Activated CD8-positive, alpha-beta T cell treated with anti-CD3 and anti-CD28 coated beads for 36 hours (primary cell): ENCODE measurements at regions not wholly inside any gene's neighbourhood (a gene's known extent, or its start where the extent isn't known, plus 50 kb on each side); places are given as distances from the start of the nearest gene placed in this dataset.

Experiments
- ATAC-seq: fragments of 200-7000 bp; cut with Tn5 transposase; one replicate; pipeline ENCODE4 v1.10.0; 2021; ENCODE audit warnings: mild to moderate bottlenecking, moderate library complexity
- CTCF ChIA-PET: fragments of 350-600 bp; sonication (Branson Sonifier 250); formaldehyde crosslinking; loops from one replicate; lab custom pipeline; 2021; ENCODE audit warnings: antibody characterized with exemption; lab: Charles Lee
- POLR2A ChIA-PET: fragments of 350-600 bp; sonication (Branson Sonifier 250); formaldehyde crosslinking; loops from one replicate; lab custom pipeline; 2021; ENCODE audit warnings: antibody characterized with exemption; lab: Charles Lee
- DNase-seq: peaks from one replicate; pipeline ENCODE4 v3.0.0-alpha.2; 2020
- H3K27ac Mint-ChIP-seq: one replicate; pipeline ENCODE4 v1.8.0; 2021; ENCODE audit warnings: mild to moderate bottlenecking, mixed read lengths
- H3K27me3 Mint-ChIP-seq: one replicate; pipeline ENCODE4 v1.8.0; 2021; ENCODE audit warnings: mixed read lengths
- H3K36me3 Mint-ChIP-seq: one replicate; pipeline ENCODE4 v1.8.0; 2021; ENCODE audit warnings: low read depth, mixed read lengths
- H3K4me1 Mint-ChIP-seq: one replicate; pipeline ENCODE4 v1.8.0; 2021; ENCODE audit warnings: low read depth, mixed read lengths
- H3K4me3 Mint-ChIP-seq: one replicate; pipeline ENCODE4 v1.8.0; 2021; ENCODE audit warnings: mild to moderate bottlenecking, moderate library complexity, mixed read lengths
- H3K9me3 Mint-ChIP-seq: one replicate; pipeline ENCODE4 v1.8.0; 2021; ENCODE audit warnings: mixed read lengths
- CTCF ChIP-seq: fragments of 200-600 bp; IDR thresholded peaks from one replicate; pipeline ENCODE4 v1.8.0; 2022; ENCODE audit warnings: antibody characterized with exemption, mild to moderate bottlenecking
- intact Hi-C: fragments of 100-400 bp; cut with micrococcal nuclease; formaldehyde crosslinking; loops from one replicate; pipeline ENCODE4 v1.10.0; 2022

GRCh38 chr2:60671966-60672365 is 84.1 kb upstream of the PAPOLG start:
- Mint-ChIP-seq H3K27me3 (no peaks in the 10 kb centered on the region), H3K27ac (no peak overlapping the region), H3K4me3 (no peak overlapping the region), H3K4me1 (no peaks in the 10 kb centered on the region), H3K36me3 (no peaks in the 10 kb centered on the region), H3K9me3 (no peaks in the 10 kb centered on the region)
- ATAC-seq (no peak), DNase-seq (no peak)
- ChIA-PET CTCF (interaction anchor here (0.7 to 6.0 kb wide), 5 partner anchors 12 to 112 kb away, joined by 3 to 39 read pairs (median 3); no protein-coding TSS in a partner anchor), POLR2A (no interaction called here)
- intact Hi-C loops: no loop called here
- no peak for TF ChIP-seq CTCF

- ChIA-PET CTCF (interaction anchor here (0.6 to 6.0 kb wide), 43 partner anchors 10 to 435 kb away, joined by 3 to 39 read pairs (median 4); no protein-coding TSS in a partner anchor), POLR2A (no interaction called here)
- Mint-ChIP-seq H3K27me3 (no peaks in the 10 kb centered on the region), H3K27ac (no peak overlapping the region), H3K4me3 (no peak overlapping the region), H3K36me3 (no peaks in the 10 kb centered on the region), H3K9me3 (no peaks in the 10 kb centered on the region), H3K4me1 (peaks cover 2% of the 10 kb centered on the region)
- TF ChIP-seq CTCF: peak; percentile 85
- ATAC-seq: peak; percentile 100
- intact Hi-C loops: no loop called here
- peak; percentile 93 for DNase-seq
These were observed 81.4 kb upstream of the PAPOLG start for GRCh38 chr2:60674524-60675165.

- DNase-seq (no peak), ATAC-seq (no peak)
- ChIA-PET POLR2A (no interaction called here), CTCF (interaction anchor here (0.6 to 6.0 kb wide), 40 partner anchors 10 to 436 kb away, joined by 3 to 39 read pairs (median 4); no protein-coding TSS in a partner anchor)
- H3K36me3 Mint-ChIP-seq: no peaks in the 10 kb centered on the region
- no peaks in the 10 kb centered on the region for H3K9me3 Mint-ChIP-seq
- no peak for TF ChIP-seq CTCF
- H3K27me3 Mint-ChIP-seq: peaks cover 2% of the 10 kb centered on the region
- H3K4me1 Mint-ChIP-seq: peaks cover 2% of the 10 kb centered on the region
- intact Hi-C loops: no loop called here
- H3K27ac Mint-ChIP-seq: no peak overlapping the region
- no peak overlapping the region for H3K4me3 Mint-ChIP-seq
These were observed 80.8 kb upstream of the PAPOLG start for GRCh38 chr2:60675301-60675700.

- H3K4me1 Mint-ChIP-seq: peaks cover 2% of the 10 kb centered on the region
- DNase-seq (no peak), ATAC-seq (no peak)
- ChIA-PET CTCF (interaction anchor here (1.0 to 6.0 kb wide), 7 partner anchors 9 to 116 kb away, joined by 3 to 39 read pairs (median 17); no protein-coding TSS in a partner anchor), POLR2A (no interaction called here)
- no peak overlapping the region for H3K27ac Mint-ChIP-seq
- no peak for TF ChIP-seq CTCF
- H3K9me3 Mint-ChIP-seq: no peaks in the 10 kb centered on the region
- H3K4me3 Mint-ChIP-seq: no peak overlapping the region
- H3K27me3 Mint-ChIP-seq: peaks cover 5% of the 10 kb centered on the region
- H3K36me3 Mint-ChIP-seq: no peaks in the 10 kb centered on the region
- intact Hi-C loops: no loop called here
These were observed 79.2 kb upstream of the PAPOLG start for GRCh38 chr2:60676706-60677330.

GRCh38 chr2:60677356-60677755 is 78.7 kb upstream of the PAPOLG start:
- Mint-ChIP-seq H3K27me3 (peaks cover 5% of the 10 kb centered on the region), H3K27ac (no peak overlapping the region), H3K4me1 (peaks cover 2% of the 10 kb centered on the region), H3K4me3 (no peak overlapping the region), H3K9me3 (no peaks in the 10 kb centered on the region), H3K36me3 (no peaks in the 10 kb centered on the region)
- ChIA-PET POLR2A (no interaction called here), CTCF (interaction anchor here (1.7 to 3.6 kb wide), 2 partner anchors 11 to 29 kb away, joined by 5 to 24 read pairs; no protein-coding TSS in a partner anchor)
- TF ChIP-seq CTCF: no peak
- ATAC-seq (no peak), DNase-seq (no peak)
- intact Hi-C loops: no loop called here
